ENCODE measurements at regions not wholly inside any gene's neighbourhood (a gene's known extent, or its start where the extent isn't known, plus 50 kb on each side); places are given as distances from the start of the nearest gene placed in this dataset.

DNA sequence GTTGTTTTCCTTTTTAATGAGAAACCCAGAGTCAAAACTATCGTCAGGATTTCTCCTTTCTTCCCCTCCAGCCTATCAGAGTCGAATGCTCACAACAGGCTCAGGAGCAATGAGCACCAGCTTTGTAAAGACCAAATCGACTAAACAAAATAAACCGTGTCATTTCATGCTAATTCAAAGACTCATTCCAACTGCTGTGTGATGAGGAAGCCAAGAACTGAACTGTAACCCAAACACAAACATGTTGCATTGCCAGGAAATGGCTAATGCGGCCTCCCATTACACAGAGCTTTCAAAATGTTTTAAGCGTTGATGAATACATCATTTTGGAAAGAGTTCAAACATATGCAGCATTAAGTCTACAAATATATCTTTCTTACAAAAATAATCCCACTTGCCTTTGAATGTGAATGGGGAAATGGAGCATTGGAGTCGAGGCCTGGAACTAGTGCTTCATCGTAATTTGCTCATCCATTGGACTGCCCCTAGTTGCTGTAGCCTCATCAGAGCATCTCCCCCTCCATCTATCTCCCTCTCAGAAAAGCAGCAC, 349.5 kb downstream of the GXYLT1 start:
- TF ChIP-seq, protein P1, sequence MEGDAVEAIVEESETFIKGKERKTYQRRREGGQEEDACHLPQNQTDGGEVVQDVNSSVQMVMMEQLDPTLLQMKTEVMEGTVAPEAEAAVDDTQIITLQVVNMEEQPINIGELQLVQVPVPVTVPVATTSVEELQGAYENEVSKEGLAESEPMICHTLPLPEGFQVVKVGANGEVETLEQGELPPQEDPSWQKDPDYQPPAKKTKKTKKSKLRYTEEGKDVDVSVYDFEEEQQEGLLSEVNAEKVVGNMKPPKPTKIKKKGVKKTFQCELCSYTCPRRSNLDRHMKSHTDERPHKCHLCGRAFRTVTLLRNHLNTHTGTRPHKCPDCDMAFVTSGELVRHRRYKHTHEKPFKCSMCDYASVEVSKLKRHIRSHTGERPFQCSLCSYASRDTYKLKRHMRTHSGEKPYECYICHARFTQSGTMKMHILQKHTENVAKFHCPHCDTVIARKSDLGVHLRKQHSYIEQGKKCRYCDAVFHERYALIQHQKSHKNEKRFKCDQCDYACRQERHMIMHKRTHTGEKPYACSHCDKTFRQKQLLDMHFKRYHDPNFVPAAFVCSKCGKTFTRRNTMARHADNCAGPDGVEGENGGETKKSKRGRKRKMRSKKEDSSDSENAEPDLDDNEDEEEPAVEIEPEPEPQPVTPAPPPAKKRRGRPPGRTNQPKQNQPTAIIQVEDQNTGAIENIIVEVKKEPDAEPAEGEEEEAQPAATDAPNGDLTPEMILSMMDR (conservative IDR thresholded peaks at IDR 0.05; ENCODE audit: low read length) = no peak
- no peak for TF ChIP-seq EZH2phosphoT487 (IDR thresholded peaks at IDR 0.05; ENCODE audit: borderline replicate concordance)

Measured in Loucy (cell line).